ENCODE measurements at regions not wholly inside any gene's neighbourhood (a gene's known extent, or its start where the extent isn't known, plus 50 kb on each side); places are given as distances from the start of the nearest gene placed in this dataset.

GRCh38 chr14:65975865-65976264, 510.3 kb upstream of the CCDC196 start:
- CTCF ChIA-PET = interaction anchor here (0.6 to 1.9 kb wide), 3 partner anchors 15 to 811 kb away, joined by 3 to 6 read pairs (median 3); no protein-coding TSS in a partner anchor
- Mint-ChIP-seq H3K9me3 (ENCODE audit: unreplicated experiment) (no peaks in the 10 kb centered on the region), H3K4me1 (ENCODE audit: insufficient read depth, unreplicated experiment) (no peaks in the 10 kb centered on the region), H3K27me3 (ENCODE audit: insufficient read depth, unreplicated experiment) (no peaks in the 10 kb centered on the region), H3K27ac (ENCODE audit: low read depth, unreplicated experiment) (no peak overlapping the region), H3K36me3 (ENCODE audit: insufficient read depth, unreplicated experiment) (no peaks in the 10 kb centered on the region), H3K4me3 (ENCODE audit: unreplicated experiment) (no peak overlapping the region)
- POLR2A ChIA-PET = no interaction called here
- DNase-seq (ENCODE audit: unreplicated experiment) = no peak
- no peak for TF ChIP-seq CTCF (IDR thresholded peaks at IDR 0.05; ENCODE audit: unreplicated experiment)
- intact Hi-C loops (cut with micrococcal nuclease) = no loop called here
- no TSS peak for BruUV-seq (replicated peaks)

GRCh38 chr14:65976761-65977404, 509.3 kb upstream of the CCDC196 start:
- DNase-seq (ENCODE audit: unreplicated experiment) = no peak
- Mint-ChIP-seq H3K9me3 (ENCODE audit: unreplicated experiment) (no peaks in the 10 kb centered on the region), H3K27me3 (ENCODE audit: insufficient read depth, unreplicated experiment) (no peaks in the 10 kb centered on the region), H3K27ac (ENCODE audit: low read depth, unreplicated experiment) (no peak overlapping the region), H3K4me1 (ENCODE audit: insufficient read depth, unreplicated experiment) (no peaks in the 10 kb centered on the region), H3K36me3 (ENCODE audit: insufficient read depth, unreplicated experiment) (no peaks in the 10 kb centered on the region), H3K4me3 (ENCODE audit: unreplicated experiment) (no peak overlapping the region)
- ChIA-PET POLR2A (no interaction called here), CTCF (interaction anchor here (0.5 to 1.9 kb wide), 4 partner anchors 9 to 812 kb away, joined by 3 to 6 read pairs (median 3); no protein-coding TSS in a partner anchor)
- no peak for TF ChIP-seq CTCF (IDR thresholded peaks at IDR 0.05; ENCODE audit: unreplicated experiment)
- intact Hi-C loops (cut with micrococcal nuclease) = no loop called here
- BruUV-seq (replicated peaks) = no TSS peak

GRCh38 chr14:65981192-65981843, 504.9 kb upstream of the CCDC196 start:
- CTCF ChIA-PET = interaction anchor here (0.6 to 1.2 kb wide), 4 partner anchors 21 to 1846 kb away, joined by 3 to 4 read pairs (median 3); no protein-coding TSS in a partner anchor
- no peaks in the 10 kb centered on the region for H3K36me3 Mint-ChIP-seq (ENCODE audit: insufficient read depth, unreplicated experiment)
- intact Hi-C loops (cut with micrococcal nuclease) = no loop called here
- H3K4me1 Mint-ChIP-seq (ENCODE audit: insufficient read depth, unreplicated experiment) = peaks cover 8% of the 10 kb centered on the region
- TF ChIP-seq CTCF (IDR thresholded peaks at IDR 0.05; ENCODE audit: unreplicated experiment) = no peak
- POLR2A ChIA-PET = interaction anchor here (0.5 kb wide), 1 partner anchor 209 kb away, joined by 3 read pairs; no protein-coding TSS in a partner anchor
- H3K27ac Mint-ChIP-seq (ENCODE audit: low read depth, unreplicated experiment) = no peak overlapping the region
- no TSS peak for BruUV-seq (replicated peaks)
- no peak overlapping the region for H3K4me3 Mint-ChIP-seq (ENCODE audit: unreplicated experiment)
- peaks cover 8% of the 10 kb centered on the region for H3K27me3 Mint-ChIP-seq (ENCODE audit: insufficient read depth, unreplicated experiment)
- H3K9me3 Mint-ChIP-seq (ENCODE audit: unreplicated experiment) = no peaks in the 10 kb centered on the region
- DNase-seq (ENCODE audit: unreplicated experiment) = no peak

- Mint-ChIP-seq H3K27me3 (ENCODE audit: insufficient read depth, unreplicated experiment) (peaks cover 11% of the 10 kb centered on the region), H3K4me3 (ENCODE audit: unreplicated experiment) (no peak overlapping the region), H3K27ac (ENCODE audit: low read depth, unreplicated experiment) (no peak overlapping the region), H3K9me3 (ENCODE audit: unreplicated experiment) (no peaks in the 10 kb centered on the region), H3K4me1 (ENCODE audit: insufficient read depth, unreplicated experiment) (peaks cover 9% of the 10 kb centered on the region), H3K36me3 (ENCODE audit: insufficient read depth, unreplicated experiment) (no peaks in the 10 kb centered on the region)
- intact Hi-C loops (cut with micrococcal nuclease) = no loop called here
- ChIA-PET CTCF (no interaction called here), POLR2A (interaction anchor here (0.7 kb wide), 1 partner anchor 30 kb away, joined by 3 read pairs; no protein-coding TSS in a partner anchor)
- no peak for TF ChIP-seq CTCF (IDR thresholded peaks at IDR 0.05; ENCODE audit: unreplicated experiment)
- DNase-seq (ENCODE audit: unreplicated experiment) = no peak
- no TSS peak for BruUV-seq (replicated peaks)
Measured at GRCh38 chr14:65986041-65986440, 500.1 kb upstream of the CCDC196 start.

All from MCF 10A (cell line).